Left ventricle myocardium inferior (tissue), 1 donor: ENCODE measurements at regions not wholly inside any gene's neighbourhood (a gene's known extent, or its start where the extent isn't known, plus 50 kb on each side); places are given as distances from the start of the nearest gene placed in this dataset.

Experiments
- DNase-seq: peaks from one replicate; pipeline ENCODE4 v3.0.0-alpha.2; 2020
- H3K27ac ChIP-seq: fragments of 200-600 bp; replicated peaks from 2 replicates; pipeline ENCODE4 v1.8.0; 2021
- H3K27me3 ChIP-seq: fragments of 200-600 bp; 2 replicates; pipeline ENCODE4 v1.8.0; 2021; ENCODE audit warnings: low read depth
- H3K36me3 ChIP-seq: fragments of 200-600 bp; 2 replicates; pipeline ENCODE4 v1.8.0; 2021
- H3K4me1 ChIP-seq: fragments of 200-600 bp; 2 replicates; pipeline ENCODE4 v1.8.0; 2021
- H3K4me3 ChIP-seq: fragments of 200-600 bp; 2 replicates; pipeline ENCODE4 v1.8.0; 2021; ENCODE audit warnings: mild to moderate bottlenecking, moderate library complexity
- H3K9me3 ChIP-seq: fragments of 200-600 bp; replicated peaks from 2 replicates; pipeline ENCODE4 v1.8.0; 2021
- intact Hi-C: fragments of 100-400 bp; cut with micrococcal nuclease; formaldehyde crosslinking; loops from one replicate; pipeline ENCODE4 v1.11.0; 2022
- TF ChIP-seq, protein P1 (sequence below): fragments of 200-600 bp; IDR thresholded peaks from 2 replicates; pipeline ENCODE4 v1.8.0; 2021; ENCODE audit warnings: antibody characterized with exemption, mild to moderate bottlenecking, borderline replicate concordance
- donor health status: DM: no; HTN: yes; CAD: no; lungs with severe emphysema.

DNA sequence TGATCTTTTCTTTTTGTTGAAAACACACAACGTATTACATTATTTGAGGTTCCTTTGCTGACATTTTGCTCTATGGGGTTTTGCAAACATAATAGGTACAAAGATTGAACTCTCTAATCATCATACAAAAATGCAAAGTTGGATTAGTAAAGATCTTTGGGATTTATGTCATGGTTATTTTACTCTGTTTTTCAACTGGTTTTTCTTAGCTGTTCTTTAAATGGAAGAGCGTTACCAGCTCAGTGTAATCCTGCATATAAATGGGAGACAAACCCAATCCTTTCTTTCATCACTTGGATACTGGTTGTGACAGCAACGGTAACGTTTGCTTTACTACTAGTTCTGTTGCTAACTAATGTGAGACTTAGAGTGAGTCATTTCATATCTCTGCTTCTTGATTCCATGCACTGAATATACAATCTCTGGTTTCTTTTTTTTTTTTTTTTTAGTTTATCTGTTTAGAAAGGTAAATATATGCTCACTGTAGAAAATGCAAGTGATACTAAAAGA, 104.9 kb upstream of the NOVA1 start:
- Histone ChIP-seq H3K27me3 (no peaks in the 10 kb centered on the region), H3K27ac (no peak overlapping the region), H3K36me3 (no peaks in the 10 kb centered on the region), H3K4me3 (no peak overlapping the region), H3K9me3 (peaks cover 6% of the 10 kb centered on the region), H3K4me1 (no peaks in the 10 kb centered on the region)
- TF ChIP-seq, protein P1, sequence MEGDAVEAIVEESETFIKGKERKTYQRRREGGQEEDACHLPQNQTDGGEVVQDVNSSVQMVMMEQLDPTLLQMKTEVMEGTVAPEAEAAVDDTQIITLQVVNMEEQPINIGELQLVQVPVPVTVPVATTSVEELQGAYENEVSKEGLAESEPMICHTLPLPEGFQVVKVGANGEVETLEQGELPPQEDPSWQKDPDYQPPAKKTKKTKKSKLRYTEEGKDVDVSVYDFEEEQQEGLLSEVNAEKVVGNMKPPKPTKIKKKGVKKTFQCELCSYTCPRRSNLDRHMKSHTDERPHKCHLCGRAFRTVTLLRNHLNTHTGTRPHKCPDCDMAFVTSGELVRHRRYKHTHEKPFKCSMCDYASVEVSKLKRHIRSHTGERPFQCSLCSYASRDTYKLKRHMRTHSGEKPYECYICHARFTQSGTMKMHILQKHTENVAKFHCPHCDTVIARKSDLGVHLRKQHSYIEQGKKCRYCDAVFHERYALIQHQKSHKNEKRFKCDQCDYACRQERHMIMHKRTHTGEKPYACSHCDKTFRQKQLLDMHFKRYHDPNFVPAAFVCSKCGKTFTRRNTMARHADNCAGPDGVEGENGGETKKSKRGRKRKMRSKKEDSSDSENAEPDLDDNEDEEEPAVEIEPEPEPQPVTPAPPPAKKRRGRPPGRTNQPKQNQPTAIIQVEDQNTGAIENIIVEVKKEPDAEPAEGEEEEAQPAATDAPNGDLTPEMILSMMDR: no peak
- intact Hi-C loops: no loop called here
- no peak for DNase-seq

DNA sequence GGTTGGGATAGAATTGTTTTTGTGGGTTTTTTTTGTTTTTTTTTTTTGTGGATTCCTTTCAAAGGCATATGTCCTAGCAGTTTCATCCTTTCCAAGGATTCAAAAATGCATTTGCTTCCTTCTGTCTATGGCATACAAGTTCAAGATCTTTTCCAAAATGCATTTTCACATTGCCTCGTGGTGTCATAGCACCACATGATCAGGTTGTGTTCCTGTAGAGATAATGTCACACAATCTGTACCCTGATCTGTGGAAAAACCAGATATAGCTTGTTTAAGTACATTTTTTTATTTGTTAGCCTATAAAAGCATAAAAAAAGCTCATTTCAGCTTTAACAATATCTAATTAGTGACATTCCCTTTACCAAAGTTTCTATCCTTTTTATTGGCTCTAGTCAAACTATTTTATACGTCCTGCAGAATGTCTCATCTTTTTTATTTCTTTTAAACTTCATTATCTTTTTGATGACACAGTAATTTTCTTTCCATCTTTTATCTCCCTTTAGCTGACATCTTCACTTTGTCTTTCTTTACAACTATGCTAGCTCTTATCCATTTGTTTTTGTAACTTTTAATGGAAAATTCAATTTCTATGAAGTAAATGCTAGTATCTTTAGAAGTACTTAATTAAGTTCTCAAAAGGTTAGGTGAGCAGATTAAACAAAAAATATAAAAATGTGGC, 106.0 kb upstream of the NOVA1 start:
- H3K4me1 ChIP-seq: no peaks in the 10 kb centered on the region
- DNase-seq: no peak
- no peak overlapping the region for H3K27ac ChIP-seq
- TF ChIP-seq, protein P1: no peak
- no peaks in the 10 kb centered on the region for H3K36me3 ChIP-seq
- no peaks in the 10 kb centered on the region for H3K27me3 ChIP-seq
- intact Hi-C loops: no loop called here
- H3K4me3 ChIP-seq: no peak overlapping the region
- H3K9me3 ChIP-seq: peaks cover 6% of the 10 kb centered on the region

DNA sequence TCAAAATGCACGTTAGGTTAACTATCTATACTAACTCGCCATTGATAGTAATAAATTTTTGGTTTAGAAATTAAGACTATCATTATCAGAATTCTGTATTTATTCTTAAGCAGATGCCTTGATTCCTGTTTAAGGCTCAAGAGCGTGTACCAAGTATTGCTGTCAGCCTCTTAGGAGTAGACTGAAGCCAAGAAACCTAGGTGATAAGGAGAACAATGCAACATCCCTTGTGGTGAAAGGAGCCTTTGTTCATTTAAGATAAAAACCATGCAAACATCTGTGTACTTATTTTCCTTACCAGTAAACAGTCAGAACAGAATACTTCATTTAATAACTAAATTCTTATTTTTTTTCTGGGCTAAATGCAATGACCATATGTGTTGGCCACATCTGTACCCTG, 109.4 kb upstream of the NOVA1 start:
- DNase-seq: no peak
- H3K36me3 ChIP-seq: no peaks in the 10 kb centered on the region
- intact Hi-C loops: no loop called here
- H3K4me3 ChIP-seq: no peak overlapping the region
- TF ChIP-seq, protein P1: no peak
- H3K9me3 ChIP-seq: no peaks in the 10 kb centered on the region
- H3K27ac ChIP-seq: no peak overlapping the region
- no peaks in the 10 kb centered on the region for H3K4me1 ChIP-seq
- H3K27me3 ChIP-seq: no peaks in the 10 kb centered on the region

DNA sequence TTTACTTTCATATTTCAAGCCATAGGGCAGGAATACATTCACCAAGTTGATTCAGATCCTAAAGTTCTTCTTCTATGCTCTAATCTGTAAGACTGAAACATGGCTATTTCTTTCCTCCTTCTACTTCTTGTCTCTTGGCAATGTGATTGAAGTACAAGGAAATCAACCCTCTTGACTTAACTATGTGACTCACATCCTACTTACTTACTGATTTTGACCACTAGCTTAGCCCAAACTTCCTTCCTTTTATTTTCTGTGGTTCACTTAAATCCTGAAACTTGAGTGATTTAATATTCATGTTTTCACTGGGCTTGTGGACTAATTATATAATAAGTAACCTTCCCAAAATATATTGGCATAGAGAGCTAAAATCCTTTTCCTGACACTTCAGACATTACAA, 111.2 kb upstream of the NOVA1 start:
- TF ChIP-seq, protein P1: no peak
- H3K9me3 ChIP-seq: no peaks in the 10 kb centered on the region
- no peak overlapping the region for H3K4me3 ChIP-seq
- H3K27me3 ChIP-seq: no peaks in the 10 kb centered on the region
- no peaks in the 10 kb centered on the region for H3K36me3 ChIP-seq
- H3K27ac ChIP-seq: no peak overlapping the region
- DNase-seq: no peak
- intact Hi-C loops: no loop called here
- no peaks in the 10 kb centered on the region for H3K4me1 ChIP-seq

DNA sequence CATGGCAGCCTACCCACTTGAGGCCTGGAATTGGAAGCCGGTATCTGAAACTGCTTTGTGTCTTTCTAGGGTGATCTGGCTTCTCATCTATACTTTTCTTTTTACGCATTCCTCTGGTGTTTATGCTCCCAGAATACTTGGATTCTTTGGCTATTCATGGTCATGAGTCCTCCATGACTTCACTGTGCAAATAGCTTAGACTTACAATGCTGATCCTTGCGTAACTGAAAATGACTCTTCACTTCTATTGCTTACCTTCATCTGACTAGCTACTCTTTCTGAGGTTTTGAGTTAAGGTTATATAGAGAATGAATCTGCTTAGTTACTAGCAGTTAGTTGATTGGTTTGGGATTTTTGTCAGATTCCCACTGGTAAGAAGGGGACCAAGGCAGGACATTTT, 121.7 kb upstream of the NOVA1 start:
- intact Hi-C loops: no loop called here
- Histone ChIP-seq H3K27ac (no peak overlapping the region), H3K36me3 (no peaks in the 10 kb centered on the region), H3K4me1 (no peaks in the 10 kb centered on the region), H3K27me3 (no peaks in the 10 kb centered on the region), H3K9me3 (no peaks in the 10 kb centered on the region), H3K4me3 (no peak overlapping the region)
- no peak for DNase-seq
- TF ChIP-seq, protein P1: no peak
